Muscle of leg (tissue), 3 donors: ENCODE measurements at regions not wholly inside any gene's neighbourhood (a gene's known extent, or its start where the extent isn't known, plus 50 kb on each side); places are given as distances from the start of the nearest gene placed in this dataset.

ENCODE experiments used
- DNase-seq: peaks from one replicate; pipeline ENCODE4 v3.0.0; 2013
- H3K27ac ChIP-seq: one replicate; pipeline ENCODE4 v1.5.1; 2013; ENCODE audit warnings: mild to moderate bottlenecking, low read length, control low read depth
- H3K27me3 ChIP-seq: one replicate; pipeline ENCODE4 v1.6.1; 2013; ENCODE audit warnings: low read length; ENCODE audit not compliant: control insufficient read depth, insufficient read depth
- H3K36me3 ChIP-seq: one replicate; pipeline ENCODE4 v1.6.1; 2013; ENCODE audit warnings: low read length; ENCODE audit not compliant: control insufficient read depth, insufficient read depth
- H3K4me1 ChIP-seq: one replicate; pipeline ENCODE4 v1.6.1; 2013; ENCODE audit warnings: low read length; ENCODE audit not compliant: control insufficient read depth, insufficient read depth
- H3K4me3 ChIP-seq: one replicate; pipeline ENCODE4 v1.5.1; 2013; ENCODE audit warnings: low read length, control low read depth
- H3K9me3 ChIP-seq: replicated peaks from 2 replicates; pipeline ENCODE4 v1.6.1; 2013; ENCODE audit warnings: low read depth, low read length; ENCODE audit not compliant: control insufficient read depth
- WGBS: methylation state at CpG from one replicate; pipeline ENCODE4 v1.1.5; 2013; ENCODE audit warnings: missing lambda C conversion rate; ENCODE audit not compliant: insufficient coverage; 5-methylcytosine and 5-hydroxymethylcytosine counted together

DNA sequence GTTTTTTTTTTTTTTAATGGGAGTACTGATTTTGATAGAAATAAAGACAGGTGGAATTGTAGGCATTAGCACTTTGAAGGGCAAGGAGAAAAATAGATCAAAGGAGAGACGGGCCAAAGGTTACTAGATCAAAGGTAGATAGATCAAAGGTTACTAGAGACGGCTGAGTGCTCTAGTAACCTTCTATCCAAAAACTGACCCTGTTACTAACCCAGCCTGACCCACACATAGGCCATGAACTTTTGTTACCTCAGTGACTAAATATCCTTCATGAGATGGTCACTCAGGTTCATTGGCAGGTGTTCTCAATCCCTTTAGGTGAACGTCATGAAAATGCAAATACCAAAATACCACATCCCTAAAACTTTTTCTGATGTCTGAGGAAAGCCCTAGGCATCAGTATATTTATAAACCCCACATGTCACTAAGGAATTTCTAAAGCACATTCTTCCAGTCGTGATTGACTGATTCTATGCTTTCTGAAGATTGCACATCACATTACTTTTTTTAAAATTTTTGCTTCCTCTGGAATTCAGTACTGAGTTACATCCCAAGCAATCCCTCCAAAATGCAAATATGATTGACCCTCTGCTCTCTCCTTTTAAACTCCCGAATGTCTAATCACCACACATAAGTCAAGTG, 772.7 kb downstream of the BRINP1 start:
- no peaks in the 10 kb centered on the region for H3K4me1 ChIP-seq
- 50% methylated on average over 3 of the region's 5 CpGs for WGBS
- no peaks in the 10 kb centered on the region for H3K36me3 ChIP-seq
- no peak for DNase-seq
- no peak overlapping the region for H3K4me3 ChIP-seq
- no peaks in the 10 kb centered on the region for H3K9me3 ChIP-seq
- H3K27me3 ChIP-seq = no peaks in the 10 kb centered on the region
- no peak overlapping the region for H3K27ac ChIP-seq

DNA sequence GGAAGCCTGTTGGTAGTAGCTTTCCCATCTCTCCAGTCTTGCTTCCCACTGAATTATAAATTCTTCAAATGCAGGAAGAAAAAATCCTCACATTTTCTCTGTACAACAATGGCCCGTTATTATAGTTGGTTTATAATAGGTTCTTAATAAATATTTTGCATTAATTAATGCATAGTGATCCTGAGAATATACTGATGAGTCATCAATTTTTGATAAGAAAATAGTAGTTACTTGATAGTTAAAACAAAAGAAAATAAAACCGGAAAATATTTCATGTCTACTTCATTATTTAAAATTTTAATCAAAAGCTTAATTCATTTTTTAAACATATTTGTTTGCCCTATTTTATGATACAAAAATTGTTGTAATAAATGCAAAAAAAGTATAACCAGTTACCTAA, 762.6 kb downstream of the BRINP1 start:
- H3K9me3 ChIP-seq = no peaks in the 10 kb centered on the region

DNA sequence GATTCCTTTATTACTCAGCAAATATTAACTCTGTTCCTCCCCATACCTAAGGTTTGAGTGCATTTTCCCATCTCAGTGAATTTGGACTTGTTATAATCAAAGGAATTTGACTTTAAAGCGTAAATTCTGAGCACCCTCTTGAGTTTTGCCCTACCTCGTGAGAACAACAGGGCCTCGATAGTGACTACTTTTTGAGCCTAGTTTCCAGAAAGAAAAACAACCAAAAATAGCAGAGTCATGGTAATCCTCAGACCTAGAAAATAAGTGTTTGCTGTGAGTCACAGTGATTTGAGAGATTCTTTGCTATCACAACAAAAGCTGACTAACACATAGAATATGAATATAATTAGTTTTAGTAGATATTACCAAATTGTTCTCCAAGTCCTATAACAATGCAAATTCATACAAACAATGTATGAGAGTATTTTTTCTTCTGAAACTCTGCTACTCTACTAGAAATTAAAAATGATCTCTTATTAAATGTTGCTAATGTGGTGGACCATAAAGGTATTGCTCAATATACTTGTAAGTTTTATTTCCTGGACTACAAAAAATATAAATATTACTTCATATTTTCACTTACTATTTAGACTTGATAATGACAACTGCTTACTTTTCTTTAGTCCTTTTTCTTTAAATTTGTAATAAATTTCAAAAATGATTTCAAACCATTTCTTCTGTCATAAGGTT, 759.7 kb downstream of the BRINP1 start:
- H3K9me3 ChIP-seq = peaks cover 2% of the 10 kb centered on the region
- no peaks in the 10 kb centered on the region for H3K27me3 ChIP-seq
- H3K4me3 ChIP-seq = no peak overlapping the region
- H3K4me1 ChIP-seq = no peaks in the 10 kb centered on the region
- H3K27ac ChIP-seq = no peak overlapping the region
- no peak for DNase-seq
- WGBS = no CpG with 5 or more reads among the region's 3 CpGs
- no peaks in the 10 kb centered on the region for H3K36me3 ChIP-seq

More for the DNA sequence above, 762.6 kb downstream of the BRINP1 start:
- no peak overlapping the region for H3K4me3 ChIP-seq
- H3K27me3 ChIP-seq = no peaks in the 10 kb centered on the region
- no peaks in the 10 kb centered on the region for H3K36me3 ChIP-seq
- no peaks in the 10 kb centered on the region for H3K4me1 ChIP-seq
- no CpG with 5 or more reads among the region's 2 CpGs for WGBS
- H3K27ac ChIP-seq = no peak overlapping the region
- DNase-seq = no peak

DNA sequence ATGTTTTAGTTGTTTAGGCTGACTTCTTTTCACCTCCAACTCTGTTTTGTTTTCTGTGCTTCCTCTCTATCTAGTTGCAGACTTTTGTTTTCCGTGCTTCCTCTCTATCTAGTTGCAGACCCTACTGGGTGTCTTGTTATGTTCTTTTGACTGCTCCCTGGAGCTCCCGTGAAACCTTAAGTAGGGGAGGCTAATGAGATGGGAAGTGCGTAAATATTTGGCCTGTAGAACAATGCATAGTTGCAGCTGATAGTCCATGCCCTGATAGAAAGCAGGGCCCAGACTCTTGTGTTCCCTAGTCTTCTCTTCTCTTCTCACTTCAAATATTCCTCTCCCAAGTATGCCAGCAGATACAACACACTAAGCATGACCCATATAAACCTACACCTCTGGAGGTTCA, 757.0 kb downstream of the BRINP1 start:
- peaks cover 2% of the 10 kb centered on the region for H3K9me3 ChIP-seq
- H3K27me3 ChIP-seq = no peaks in the 10 kb centered on the region
- no peak overlapping the region for H3K4me3 ChIP-seq
- H3K4me1 ChIP-seq = no peaks in the 10 kb centered on the region
- no peaks in the 10 kb centered on the region for H3K36me3 ChIP-seq
- no peak for DNase-seq
- WGBS = no CpG with 5 or more reads among the region's 3 CpGs
- H3K27ac ChIP-seq = no peak overlapping the region

DNA sequence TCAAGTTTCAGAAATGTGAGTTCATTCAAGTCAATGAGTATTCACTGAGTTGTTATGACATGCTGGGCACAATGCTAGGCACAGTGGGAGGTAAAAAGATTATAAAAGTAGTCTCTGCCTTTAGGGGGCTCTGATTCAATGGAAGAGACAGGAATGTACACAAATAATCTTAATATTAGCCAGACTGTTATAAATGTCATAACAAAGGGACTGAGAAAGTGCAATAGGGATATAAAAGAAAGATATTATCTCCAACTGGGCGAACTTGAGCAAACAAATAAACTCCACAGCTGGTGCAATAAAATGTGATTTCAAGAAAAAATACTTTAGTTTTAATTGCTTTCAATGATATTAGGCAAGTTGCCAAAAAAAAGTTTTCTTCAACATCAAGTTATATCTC, 755.2 kb downstream of the BRINP1 start:
- H3K27ac ChIP-seq = no peak overlapping the region
- DNase-seq = no peak
- H3K9me3 ChIP-seq = peaks cover 2% of the 10 kb centered on the region
- H3K4me3 ChIP-seq = no peak overlapping the region
- H3K4me1 ChIP-seq = no peaks in the 10 kb centered on the region
- no peaks in the 10 kb centered on the region for H3K36me3 ChIP-seq
- H3K27me3 ChIP-seq = no peaks in the 10 kb centered on the region
- no CpG with 5 or more reads among the region's 1 CpG for WGBS

DNA sequence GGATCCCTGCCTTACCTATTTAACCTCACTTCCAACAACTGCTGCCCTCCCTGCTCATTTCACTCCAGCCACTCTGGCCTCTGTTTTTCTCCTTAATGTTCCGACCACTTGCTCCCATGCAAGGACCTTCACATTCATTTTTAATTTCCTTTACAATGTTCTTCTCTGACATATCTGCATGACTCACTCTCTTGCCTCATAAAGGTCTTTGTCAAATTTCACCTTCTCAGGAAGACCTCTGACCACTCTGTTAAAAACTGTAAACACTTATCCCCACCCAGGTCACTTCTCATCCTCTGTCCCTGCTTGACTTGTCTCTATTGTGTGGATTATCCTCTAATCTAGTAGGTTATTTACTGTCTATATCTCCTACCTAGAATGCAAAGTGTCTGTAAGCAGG, 751.2 kb downstream of the BRINP1 start:
- 82% methylated on average over 1 of the region's 1 CpG for WGBS
- H3K4me1 ChIP-seq = no peaks in the 10 kb centered on the region
- no peaks in the 10 kb centered on the region for H3K36me3 ChIP-seq
- H3K27ac ChIP-seq = no peak overlapping the region
- no peaks in the 10 kb centered on the region for H3K27me3 ChIP-seq
- DNase-seq = no peak
- no peaks in the 10 kb centered on the region for H3K9me3 ChIP-seq
- no peak overlapping the region for H3K4me3 ChIP-seq

DNA sequence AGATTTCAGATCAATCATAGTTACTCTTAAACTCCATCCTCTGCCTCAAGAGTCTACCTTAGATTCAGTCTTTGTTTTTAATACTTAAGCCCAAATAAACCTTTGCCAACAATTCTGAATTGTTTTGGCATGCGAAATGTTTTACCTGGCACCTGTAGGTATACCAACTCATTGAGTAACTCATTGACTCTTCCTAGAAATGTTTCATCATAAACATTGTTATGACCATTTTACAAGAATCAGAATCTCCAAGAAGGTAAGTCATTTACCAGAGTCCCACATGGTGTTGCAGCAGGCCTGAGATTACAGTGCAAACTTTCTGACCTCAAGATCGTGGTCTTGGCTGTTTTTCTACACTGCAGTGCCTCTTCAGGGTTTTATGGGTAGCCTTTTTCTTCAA, 750.4 kb downstream of the BRINP1 start:
- Histone ChIP-seq H3K4me3 (no peak overlapping the region), H3K27ac (no peak overlapping the region), H3K27me3 (no peaks in the 10 kb centered on the region), H3K9me3 (no peaks in the 10 kb centered on the region), H3K36me3 (no peaks in the 10 kb centered on the region), H3K4me1 (no peaks in the 10 kb centered on the region)
- 55% methylated on average over 1 of the region's 2 CpGs for WGBS
- no peak for DNase-seq

DNA sequence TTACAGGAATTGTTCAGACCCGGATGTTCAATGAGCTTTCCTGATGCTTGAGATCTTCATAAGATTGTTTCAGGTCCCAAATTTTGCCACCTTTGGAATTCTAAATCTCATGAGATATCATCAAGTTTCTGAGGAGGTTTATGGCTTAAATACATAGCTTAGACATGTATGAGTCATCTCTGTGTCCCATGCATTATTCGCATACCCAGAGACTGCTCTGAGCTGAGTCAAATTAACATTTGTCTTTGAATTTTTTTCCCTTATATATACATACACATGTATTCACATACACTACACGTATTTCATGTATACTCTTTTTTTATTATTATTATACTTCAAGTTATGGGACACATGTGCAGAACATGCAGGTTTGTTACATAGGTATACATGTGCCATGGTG, 744.6 kb downstream of the BRINP1 start:
- WGBS = 40% methylated on average over 1 of the region's 3 CpGs
- H3K4me1 ChIP-seq = no peaks in the 10 kb centered on the region
- no peak overlapping the region for H3K27ac ChIP-seq
- H3K4me3 ChIP-seq = no peak overlapping the region
- H3K27me3 ChIP-seq = no peaks in the 10 kb centered on the region
- H3K36me3 ChIP-seq = no peaks in the 10 kb centered on the region
- peaks cover 2% of the 10 kb centered on the region for H3K9me3 ChIP-seq
- DNase-seq = no peak

DNA sequence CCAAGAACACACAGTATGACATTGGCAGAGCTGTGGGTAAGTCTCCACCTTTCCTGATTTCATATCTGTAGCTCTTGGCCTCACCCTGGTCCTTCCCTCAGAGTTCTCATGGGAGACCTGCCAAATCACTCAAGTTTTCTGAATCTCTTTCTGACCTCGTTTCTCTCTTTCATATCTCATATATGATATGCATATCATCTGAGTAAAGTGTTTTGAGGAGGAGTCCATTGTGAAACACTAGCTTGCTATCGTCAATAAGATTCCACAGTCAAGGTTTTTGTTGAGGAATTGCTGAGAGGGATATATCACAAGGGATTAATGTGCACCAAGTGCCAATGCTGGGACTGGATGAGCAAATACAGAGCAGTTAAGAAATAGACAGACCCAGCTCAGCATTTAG, 739.2 kb downstream of the BRINP1 start:
- H3K36me3 ChIP-seq = no peaks in the 10 kb centered on the region
- DNase-seq = no peak
- no peaks in the 10 kb centered on the region for H3K27me3 ChIP-seq
- H3K9me3 ChIP-seq = peaks cover 16% of the 10 kb centered on the region
- WGBS = 86% methylated on average over 1 of the region's 2 CpGs
- no peak overlapping the region for H3K27ac ChIP-seq
- H3K4me1 ChIP-seq = no peaks in the 10 kb centered on the region
- H3K4me3 ChIP-seq = no peak overlapping the region

DNA sequence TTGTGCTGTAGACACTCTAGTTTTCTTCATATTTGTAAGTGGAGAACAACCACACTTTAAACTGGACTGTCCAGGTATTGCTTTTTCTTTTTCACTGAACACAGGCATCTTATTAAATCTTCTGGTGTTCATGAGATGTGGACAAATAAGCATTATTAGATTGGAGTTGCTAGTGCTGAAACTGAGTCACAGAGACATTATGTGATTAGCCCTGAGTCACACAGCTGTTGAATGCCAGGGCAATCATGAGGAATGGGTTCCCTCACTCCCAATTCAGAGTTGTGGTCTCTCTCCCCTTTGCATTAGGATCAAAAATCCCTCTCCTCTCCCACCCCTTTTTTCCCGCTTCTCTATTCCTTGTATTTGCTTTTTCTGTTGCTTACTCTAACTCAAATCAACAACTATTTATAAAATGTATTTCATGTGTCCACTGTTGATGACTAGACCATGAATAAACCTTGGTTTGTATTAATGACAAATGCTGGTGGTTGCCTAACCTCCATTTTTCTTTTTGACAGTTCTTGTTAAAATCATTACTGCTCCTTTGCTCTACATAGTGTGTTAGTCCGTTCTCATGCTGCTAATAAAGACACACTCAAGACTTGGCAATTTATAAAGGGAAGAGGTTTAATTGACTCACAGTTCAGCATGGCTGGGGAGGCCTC, 738.2 kb downstream of the BRINP1 start:
- H3K27ac ChIP-seq = no peak overlapping the region
- no peaks in the 10 kb centered on the region for H3K36me3 ChIP-seq
- no peaks in the 10 kb centered on the region for H3K27me3 ChIP-seq
- WGBS = no CpG with 5 or more reads among the region's 2 CpGs
- DNase-seq = no peak
- no peaks in the 10 kb centered on the region for H3K4me1 ChIP-seq
- no peak overlapping the region for H3K4me3 ChIP-seq
- peaks cover 16% of the 10 kb centered on the region for H3K9me3 ChIP-seq
